ENCODE measurements at regions not wholly inside any gene's neighbourhood (a gene's known extent, or its start where the extent isn't known, plus 50 kb on each side); places are given as distances from the start of the nearest gene placed in this dataset.

- no peak for DNase-seq (ENCODE audit: low spot score)
These were observed 89.8 kb upstream of the TUT7 start for GRCh38 chr9:86443992-86444391.

GRCh38 chr9:86434039-86434726, 80.0 kb upstream of the TUT7 start:
- no peak for DNase-seq (ENCODE audit: low spot score)

- no peak for DNase-seq (ENCODE audit: low spot score)
These were observed 70.2 kb upstream of the TUT7 start for GRCh38 chr9:86424251-86424891.

GRCh38 chr9:86413971-86414880, 60.0 kb upstream of the TUT7 start:
- no peak for DNase-seq (ENCODE audit: low spot score)

- DNase-seq (ENCODE audit: low spot score), result no peak
These were observed 56.1 kb upstream of the TUT7 start for GRCh38 chr9:86410281-86410680.

GRCh38 chr9:86408121-86408520, 53.9 kb upstream of the TUT7 start:
- no peak for DNase-seq (ENCODE audit: low spot score)

GRCh38 chr9:86407022-86407421, 52.8 kb upstream of the TUT7 start:
- no peak for DNase-seq (ENCODE audit: low spot score)

GRCh38 chr9:86406366-86406765, 52.2 kb upstream of the TUT7 start:
- DNase-seq (ENCODE audit: low spot score), result no peak

- no peak for DNase-seq (ENCODE audit: low spot score)
These were observed 51.7 kb upstream of the TUT7 start for GRCh38 chr9:86405926-86406325.

GRCh38 chr9:86405086-86405491, 50.9 kb upstream of the TUT7 start:
- no peak for DNase-seq (ENCODE audit: low spot score)

All from ecto neural progenitor cell (in vitro differentiated cells).